HEK293 (cell line): ENCODE measurements at regions not wholly inside any gene's neighbourhood (a gene's known extent, or its start where the extent isn't known, plus 50 kb on each side); places are given as distances from the start of the nearest gene placed in this dataset.

Experiments
- CTCF ChIA-PET: fragments of 350-600 bp; formaldehyde crosslinking; extraction: SDS; loops from one replicate; lab custom pipeline; 2021; ENCODE audit warnings: antibody characterized with exemption; lab: Yijun Ruan, JAX
- POLR2A ChIA-PET: fragments of 300-600 bp; formaldehyde crosslinking; extraction: SDS; loops from one replicate; lab custom pipeline; 2020; ENCODE audit warnings: antibody characterized with exemption, inconsistent platforms; lab: Yijun Ruan, JAX
- H3K27ac ChIP-seq: fragments of 200-500 bp; sonication (Bioruptor generic); 2 replicates; pipeline ENCODE4 v1.5.1; 2014; ENCODE audit warnings: low read depth, low read length, control low read depth, inconsistent platforms; ENCODE audit errors: extremely low read depth
- H3K36me3 ChIP-seq, 2 experiments: fragments of 200-500 bp in 1 of 2; sonication (Bioruptor generic) in 1 of 2; 1 replicate in 1 of 2; 2 replicates in 1 of 2; pipeline ENCODE4 v1.5.1; 2014 to 2017; ENCODE audit warnings: inconsistent platforms in 2 of 2, low read length in 2 of 2; ENCODE audit not compliant: control insufficient read depth in 2 of 2, insufficient read depth in 1 of 2
- H3K4me1 ChIP-seq: fragments of 200-500 bp; sonication (Bioruptor generic); 2 replicates; pipeline ENCODE4 v1.5.1; 2014; ENCODE audit warnings: mild to moderate bottlenecking, low read length, inconsistent platforms; ENCODE audit not compliant: control insufficient read depth, insufficient read depth
- H3K4me3 ChIP-seq: 2 replicates; pipeline ENCODE4 v1.5.1; 2011; ENCODE audit warnings: low read depth, mild to moderate bottlenecking, control low read depth, low read length, moderate library complexity
- H3K9me3 ChIP-seq: fragments of 200-500 bp; sonication (Bioruptor generic); 2 replicates; pipeline ENCODE4 v1.5.1; 2014; ENCODE audit warnings: low read depth, low read length, inconsistent platforms; ENCODE audit not compliant: control insufficient read depth, insufficient read depth
- KLF16 ChIP-seq: fragments of 450-650 bp; formaldehyde crosslinking; IDR thresholded peaks from 2 replicates; pipeline ENCODE4 v1.5.1; 2017; ENCODE audit warnings: missing biosample characterization, missing genetic modification characterization
- KLF9 ChIP-seq: fragments of 450-650 bp; formaldehyde crosslinking; IDR thresholded peaks from 2 replicates; pipeline ENCODE4 v1.5.1; 2016; ENCODE audit warnings: missing biosample characterization, missing genetic modification characterization, low read depth
- SP3 ChIP-seq: fragments of 450-650 bp; formaldehyde crosslinking; IDR thresholded peaks from 2 replicates; pipeline ENCODE4 v1.5.1; 2016; ENCODE audit warnings: missing biosample characterization, missing genetic modification characterization
- ZBTB20 ChIP-seq: fragments of 450-650 bp; formaldehyde crosslinking; IDR thresholded peaks from 2 replicates; pipeline ENCODE4 v1.5.1; 2016; ENCODE audit warnings: missing biosample characterization, missing genetic modification characterization
- ZNF157 ChIP-seq: fragments of 450-650 bp; formaldehyde crosslinking; IDR thresholded peaks from 2 replicates; pipeline ENCODE4 v1.5.1; 2016; ENCODE audit warnings: missing biosample characterization, missing genetic modification characterization
- ZNF221 ChIP-seq: fragments of 450-650 bp; formaldehyde crosslinking; IDR thresholded peaks from 2 replicates; pipeline ENCODE4 v1.5.1; 2017; ENCODE audit warnings: missing biosample characterization, missing genetic modification characterization, borderline replicate concordance
- ZNF292 ChIP-seq: fragments of 450-650 bp; formaldehyde crosslinking; IDR thresholded peaks from 2 replicates; pipeline ENCODE4 v1.5.1; 2016; ENCODE audit warnings: low read depth, missing biosample characterization, missing genetic modification characterization, borderline replicate concordance
- ZNF391 ChIP-seq: fragments of 450-650 bp; formaldehyde crosslinking; IDR thresholded peaks from 2 replicates; pipeline ENCODE4 v1.5.1; 2016; ENCODE audit warnings: low read depth, missing biosample characterization, missing genetic modification characterization, borderline replicate concordance
- ZNF416 ChIP-seq: fragments of 450-650 bp; formaldehyde crosslinking; IDR thresholded peaks from 2 replicates; pipeline ENCODE4 v1.5.1; 2016; ENCODE audit warnings: missing biosample characterization, missing genetic modification characterization
- ZNF473 ChIP-seq: fragments of 450-650 bp; formaldehyde crosslinking; IDR thresholded peaks from 2 replicates; pipeline ENCODE4 v1.5.1; 2017; ENCODE audit warnings: missing biosample characterization, missing genetic modification characterization
- ZNF501 ChIP-seq: fragments of 450-650 bp; formaldehyde crosslinking; IDR thresholded peaks from 2 replicates; pipeline ENCODE4 v1.5.1; 2016; ENCODE audit warnings: missing biosample characterization, missing genetic modification characterization
- ZNF544 ChIP-seq: fragments of 450-650 bp; formaldehyde crosslinking; IDR thresholded peaks from 2 replicates; pipeline ENCODE4 v1.5.0; 2017; ENCODE audit warnings: missing biosample characterization, missing genetic modification characterization
- ZNF549 ChIP-seq: fragments of 450-650 bp; IDR thresholded peaks from 2 replicates; pipeline ENCODE4 v1.5.1; 2018; ENCODE audit warnings: missing biosample characterization, missing genetic modification characterization, mild to moderate bottlenecking, inconsistent platforms, moderate library complexity
- ZNF626 ChIP-seq: fragments of 450-650 bp; sonication (Bioruptor Pico); formaldehyde crosslinking; IDR thresholded peaks from 2 replicates; pipeline ENCODE4 v1.5.1; 2018; ENCODE audit warnings: missing biosample characterization, missing genetic modification characterization, inconsistent platforms
- ZNF747 ChIP-seq: fragments of 450-650 bp; formaldehyde crosslinking; IDR thresholded peaks from 2 replicates; pipeline ENCODE4 v1.5.1; 2016; ENCODE audit warnings: missing biosample characterization, missing genetic modification characterization
- ZNF837 ChIP-seq: fragments of 450-650 bp; formaldehyde crosslinking; IDR thresholded peaks from 2 replicates; pipeline ENCODE4 v1.5.1; 2016; ENCODE audit warnings: missing biosample characterization, missing genetic modification characterization
- ZXDB ChIP-seq: fragments of 450-650 bp; formaldehyde crosslinking; IDR thresholded peaks from 2 replicates; pipeline ENCODE4 v1.5.1; 2016; ENCODE audit warnings: missing biosample characterization, missing genetic modification characterization
- TF ChIP-seq, protein P1 (sequence below): fragments of 450-650 bp; formaldehyde crosslinking; IDR thresholded peaks from 2 replicates; pipeline ENCODE4 v1.5.1; 2016; ENCODE audit warnings: missing biosample characterization, missing genetic modification characterization
- TF ChIP-seq, protein P2 (sequence below): fragments of 450-650 bp; formaldehyde crosslinking; IDR thresholded peaks from 2 replicates; pipeline ENCODE4 v1.5.1; 2016; ENCODE audit warnings: missing biosample characterization, missing genetic modification characterization
- TF ChIP-seq, protein P3 (sequence below): fragments of 450-650 bp; formaldehyde crosslinking; conservative IDR thresholded peaks from 2 replicates; pipeline ENCODE4 v1.5.1; 2016; ENCODE audit warnings: low read depth, missing biosample characterization, missing genetic modification characterization
- TF ChIP-seq, protein P4 (sequence below): fragments of 450-650 bp; formaldehyde crosslinking; IDR thresholded peaks from 2 replicates; pipeline ENCODE4 v1.5.1; 2016; ENCODE audit warnings: missing biosample characterization, missing genetic modification characterization
- TF ChIP-seq, protein P5 (sequence below): fragments of 450-650 bp; formaldehyde crosslinking; IDR thresholded peaks from 2 replicates; pipeline ENCODE4 v1.5.1; 2017; ENCODE audit warnings: missing biosample characterization, missing genetic modification characterization

DNA sequence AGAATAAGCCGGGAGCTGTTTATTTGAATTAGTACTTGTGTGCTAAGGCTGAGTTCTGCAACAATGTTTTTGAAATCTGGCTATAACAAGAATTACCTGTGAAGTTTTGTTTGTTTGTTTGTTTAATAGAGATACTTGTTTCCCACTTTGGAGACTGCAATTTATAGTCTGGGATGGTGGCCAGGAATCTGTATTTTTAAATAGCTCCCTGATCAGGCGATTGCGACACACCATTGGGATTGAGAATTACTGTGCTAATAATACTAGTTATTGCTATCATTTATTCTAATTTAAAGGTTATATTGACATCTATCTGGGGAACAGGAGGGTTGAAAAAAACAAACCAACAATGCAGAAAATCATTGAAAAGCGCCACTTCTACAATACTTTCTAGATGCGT is 951.6 kb upstream of the TENM3 start:
- TF ChIP-seq ZBTB20 (tag by site-specific recombination) (peak; percentile 52; the same call in 1 of the 2 replicates), SP3 (tag by site-specific recombination) (no peak)
- Histone ChIP-seq H3K36me3 (no peaks in the 10 kb centered on the region), H3K27ac (no peak overlapping the region), H3K4me1 (no peaks in the 10 kb centered on the region), H3K4me3 (no peak overlapping the region), H3K9me3 (no peaks in the 10 kb centered on the region)
- ChIA-PET CTCF (interaction anchor here (1.1 kb wide), 1 partner anchor 10 kb away, joined by 4 read pairs; no protein-coding TSS in a partner anchor), POLR2A (no interaction called here)

DNA sequence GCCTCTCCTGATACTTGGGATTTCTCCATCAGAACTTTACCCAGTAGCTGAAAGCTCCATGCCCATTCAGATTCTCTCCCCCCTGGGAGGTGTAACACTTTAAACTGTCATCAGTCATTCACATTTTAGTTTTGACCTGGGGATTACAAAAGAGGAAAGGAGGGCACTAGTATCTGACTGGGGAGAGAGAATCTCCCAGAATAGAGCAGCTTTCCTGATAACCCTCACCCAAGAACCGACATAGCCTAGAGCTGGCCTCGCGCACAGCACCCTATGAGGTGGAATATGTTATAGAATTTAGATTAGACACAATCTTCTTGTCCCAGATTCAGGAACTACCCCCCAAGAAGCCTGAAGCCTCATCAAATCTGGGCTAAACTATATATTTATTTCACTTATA is 950.2 kb upstream of the TENM3 start:
- Histone ChIP-seq H3K4me1 (no peaks in the 10 kb centered on the region), H3K27ac (no peak overlapping the region), H3K9me3 (no peaks in the 10 kb centered on the region), H3K36me3 (no peaks in the 10 kb centered on the region), H3K4me3 (no peak overlapping the region)
- CTCF ChIA-PET = no interaction called here
- POLR2A ChIA-PET = no interaction called here
- TF ChIP-seq ZXDB (no peak), ZNF626 (tag by site-specific recombination) (no peak), ZNF544 (tag by site-specific recombination) (no peak), ZNF292 (tag by site-specific recombination) (no peak), ZNF837 (tag by site-specific recombination) (no peak), ZNF221 (tag by site-specific recombination) (no peak), ZNF416 (tag by site-specific recombination) (no peak), ZNF157 (tag by site-specific recombination) (no peak), ZNF391 (tag by site-specific recombination) (no peak), KLF9 (no peak), ZNF549 (tag by site-specific recombination) (no peak), ZNF473 (tag by site-specific recombination) (no peak), ZNF747 (no peak), ZNF501 (tag by site-specific recombination) (no peak), KLF16 (no peak)
- TF ChIP-seq, protein P1, sequence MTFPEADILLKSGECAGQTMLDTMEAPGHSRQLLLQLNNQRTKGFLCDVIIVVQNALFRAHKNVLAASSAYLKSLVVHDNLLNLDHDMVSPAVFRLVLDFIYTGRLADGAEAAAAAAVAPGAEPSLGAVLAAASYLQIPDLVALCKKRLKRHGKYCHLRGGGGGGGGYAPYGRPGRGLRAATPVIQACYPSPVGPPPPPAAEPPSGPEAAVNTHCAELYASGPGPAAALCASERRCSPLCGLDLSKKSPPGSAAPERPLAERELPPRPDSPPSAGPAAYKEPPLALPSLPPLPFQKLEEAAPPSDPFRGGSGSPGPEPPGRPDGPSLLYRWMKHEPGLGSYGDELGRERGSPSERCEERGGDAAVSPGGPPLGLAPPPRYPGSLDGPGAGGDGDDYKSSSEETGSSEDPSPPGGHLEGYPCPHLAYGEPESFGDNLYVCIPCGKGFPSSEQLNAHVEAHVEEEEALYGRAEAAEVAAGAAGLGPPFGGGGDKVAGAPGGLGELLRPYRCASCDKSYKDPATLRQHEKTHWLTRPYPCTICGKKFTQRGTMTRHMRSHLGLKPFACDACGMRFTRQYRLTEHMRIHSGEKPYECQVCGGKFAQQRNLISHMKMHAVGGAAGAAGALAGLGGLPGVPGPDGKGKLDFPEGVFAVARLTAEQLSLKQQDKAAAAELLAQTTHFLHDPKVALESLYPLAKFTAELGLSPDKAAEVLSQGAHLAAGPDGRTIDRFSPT = no peak
- TF ChIP-seq, protein P2, sequence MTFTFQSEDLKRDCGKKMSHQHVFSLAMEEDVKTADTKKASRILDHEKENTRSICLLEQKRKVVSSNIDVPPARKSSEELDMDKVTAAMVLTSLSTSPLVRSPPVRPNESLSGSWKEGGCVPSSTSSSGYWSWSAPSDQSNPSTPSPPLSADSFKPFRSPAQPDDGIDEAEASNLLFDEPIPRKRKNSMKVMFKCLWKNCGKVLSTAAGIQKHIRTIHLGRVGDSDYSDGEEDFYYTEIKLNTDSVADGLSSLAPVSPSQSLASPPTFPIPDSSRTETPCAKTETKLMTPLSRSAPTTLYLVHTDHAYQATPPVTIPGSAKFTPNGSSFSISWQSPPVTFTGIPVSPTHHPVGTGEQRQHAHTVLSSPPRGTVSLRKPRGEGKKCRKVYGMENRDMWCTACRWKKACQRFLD (tag by site-specific recombination) = no peak
- TF ChIP-seq, protein P3, sequence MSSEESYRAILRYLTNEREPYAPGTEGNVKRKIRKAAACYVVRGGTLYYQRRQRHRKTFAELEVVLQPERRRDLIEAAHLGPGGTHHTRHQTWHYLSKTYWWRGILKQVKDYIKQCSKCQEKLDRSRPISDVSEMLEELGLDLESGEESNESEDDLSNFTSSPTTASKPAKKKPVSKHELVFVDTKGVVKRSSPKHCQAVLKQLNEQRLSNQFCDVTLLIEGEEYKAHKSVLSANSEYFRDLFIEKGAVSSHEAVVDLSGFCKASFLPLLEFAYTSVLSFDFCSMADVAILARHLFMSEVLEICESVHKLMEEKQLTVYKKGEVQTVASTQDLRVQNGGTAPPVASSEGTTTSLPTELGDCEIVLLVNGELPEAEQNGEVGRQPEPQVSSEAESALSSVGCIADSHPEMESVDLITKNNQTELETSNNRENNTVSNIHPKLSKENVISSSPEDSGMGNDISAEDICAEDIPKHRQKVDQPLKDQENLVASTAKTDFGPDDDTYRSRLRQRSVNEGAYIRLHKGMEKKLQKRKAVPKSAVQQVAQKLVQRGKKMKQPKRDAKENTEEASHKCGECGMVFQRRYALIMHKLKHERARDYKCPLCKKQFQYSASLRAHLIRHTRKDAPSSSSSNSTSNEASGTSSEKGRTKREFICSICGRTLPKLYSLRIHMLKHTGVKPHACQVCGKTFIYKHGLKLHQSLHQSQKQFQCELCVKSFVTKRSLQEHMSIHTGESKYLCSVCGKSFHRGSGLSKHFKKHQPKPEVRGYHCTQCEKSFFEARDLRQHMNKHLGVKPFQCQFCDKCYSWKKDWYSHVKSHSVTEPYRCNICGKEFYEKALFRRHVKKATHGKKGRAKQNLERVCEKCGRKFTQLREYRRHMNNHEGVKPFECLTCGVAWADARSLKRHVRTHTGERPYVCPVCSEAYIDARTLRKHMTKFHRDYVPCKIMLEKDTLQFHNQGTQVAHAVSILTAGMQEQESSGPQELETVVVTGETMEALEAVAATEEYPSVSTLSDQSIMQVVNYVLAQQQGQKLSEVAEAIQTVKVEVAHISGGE (tag by site-specific recombination) = no peak
- TF ChIP-seq, protein P4, sequence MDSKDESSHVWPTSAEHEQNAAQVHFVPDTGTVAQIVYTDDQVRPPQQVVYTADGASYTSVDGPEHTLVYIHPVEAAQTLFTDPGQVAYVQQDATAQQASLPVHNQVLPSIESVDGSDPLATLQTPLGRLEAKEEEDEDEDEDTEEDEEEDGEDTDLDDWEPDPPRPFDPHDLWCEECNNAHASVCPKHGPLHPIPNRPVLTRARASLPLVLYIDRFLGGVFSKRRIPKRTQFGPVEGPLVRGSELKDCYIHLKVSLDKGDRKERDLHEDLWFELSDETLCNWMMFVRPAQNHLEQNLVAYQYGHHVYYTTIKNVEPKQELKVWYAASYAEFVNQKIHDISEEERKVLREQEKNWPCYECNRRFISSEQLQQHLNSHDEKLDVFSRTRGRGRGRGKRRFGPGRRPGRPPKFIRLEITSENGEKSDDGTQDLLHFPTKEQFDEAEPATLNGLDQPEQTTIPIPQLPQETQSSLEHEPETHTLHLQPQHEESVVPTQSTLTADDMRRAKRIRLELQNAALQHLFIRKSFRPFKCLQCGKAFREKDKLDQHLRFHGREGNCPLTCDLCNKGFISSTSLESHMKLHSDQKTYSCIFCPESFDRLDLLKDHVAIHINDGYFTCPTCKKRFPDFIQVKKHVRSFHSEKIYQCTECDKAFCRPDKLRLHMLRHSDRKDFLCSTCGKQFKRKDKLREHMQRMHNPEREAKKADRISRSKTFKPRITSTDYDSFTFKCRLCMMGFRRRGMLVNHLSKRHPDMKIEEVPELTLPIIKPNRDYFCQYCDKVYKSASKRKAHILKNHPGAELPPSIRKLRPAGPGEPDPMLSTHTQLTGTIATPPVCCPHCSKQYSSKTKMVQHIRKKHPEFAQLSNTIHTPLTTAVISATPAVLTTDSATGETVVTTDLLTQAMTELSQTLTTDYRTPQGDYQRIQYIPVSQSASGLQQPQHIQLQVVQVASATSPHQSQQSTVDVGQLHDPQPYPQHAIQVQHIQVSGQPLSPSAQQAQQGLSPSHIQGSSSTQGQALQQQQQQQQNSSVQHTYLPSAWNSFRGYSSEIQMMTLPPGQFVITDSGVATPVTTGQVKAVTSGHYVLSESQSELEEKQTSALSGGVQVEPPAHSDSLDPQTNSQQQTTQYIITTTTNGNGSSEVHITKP (tag by site-specific recombination) = no peak
- TF ChIP-seq, protein P5, sequence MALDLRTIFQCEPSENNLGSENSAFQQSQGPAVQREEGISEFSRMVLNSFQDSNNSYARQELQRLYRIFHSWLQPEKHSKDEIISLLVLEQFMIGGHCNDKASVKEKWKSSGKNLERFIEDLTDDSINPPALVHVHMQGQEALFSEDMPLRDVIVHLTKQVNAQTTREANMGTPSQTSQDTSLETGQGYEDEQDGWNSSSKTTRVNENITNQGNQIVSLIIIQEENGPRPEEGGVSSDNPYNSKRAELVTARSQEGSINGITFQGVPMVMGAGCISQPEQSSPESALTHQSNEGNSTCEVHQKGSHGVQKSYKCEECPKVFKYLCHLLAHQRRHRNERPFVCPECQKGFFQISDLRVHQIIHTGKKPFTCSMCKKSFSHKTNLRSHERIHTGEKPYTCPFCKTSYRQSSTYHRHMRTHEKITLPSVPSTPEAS (tag by site-specific recombination) = no peak
